ENCODE measurements at regions not wholly inside any gene's neighbourhood (a gene's known extent, or its start where the extent isn't known, plus 50 kb on each side); places are given as distances from the start of the nearest gene placed in this dataset.

GRCh38 chrX:124726292-124726691 is 379.9 kb downstream of the SH2D1A start:
- TF ChIP-seq CTCF (IDR thresholded peaks at IDR 0.05; ENCODE audit: borderline replicate concordance, insufficient read depth, low read depth, low read length) = no peak
- no peak overlapping the region for H3K4me3 ChIP-seq (ENCODE audit: low read depth, low read length)

GRCh38 chrX:124726881-124727280 is 380.5 kb downstream of the SH2D1A start:
- no peak for TF ChIP-seq CTCF (IDR thresholded peaks at IDR 0.05; ENCODE audit: borderline replicate concordance, insufficient read depth, low read depth, low read length)
- no peak overlapping the region for H3K4me3 ChIP-seq (ENCODE audit: low read depth, low read length)

GRCh38 chrX:124736553-124737270 is 390.3 kb downstream of the SH2D1A start:
- TF ChIP-seq CTCF (IDR thresholded peaks at IDR 0.05; ENCODE audit: borderline replicate concordance, insufficient read depth, low read depth, low read length) = no peak
- no peak overlapping the region for H3K4me3 ChIP-seq (ENCODE audit: low read depth, low read length)

- no peak overlapping the region for H3K4me3 ChIP-seq (ENCODE audit: low read depth, low read length)
- no peak for TF ChIP-seq CTCF (IDR thresholded peaks at IDR 0.05; ENCODE audit: borderline replicate concordance, insufficient read depth, low read depth, low read length)
These were observed 391.4 kb downstream of the SH2D1A start for GRCh38 chrX:124737771-124738170.

- H3K4me3 ChIP-seq (ENCODE audit: low read depth, low read length) = no peak overlapping the region
- no peak for TF ChIP-seq CTCF (IDR thresholded peaks at IDR 0.05; ENCODE audit: borderline replicate concordance, insufficient read depth, low read depth, low read length)
These were observed 400.9 kb downstream of the SH2D1A start for GRCh38 chrX:124747295-124747694.

GRCh38 chrX:124764354-124764753 is 418.0 kb downstream of the SH2D1A start:
- no peak for TF ChIP-seq CTCF (IDR thresholded peaks at IDR 0.05; ENCODE audit: borderline replicate concordance, insufficient read depth, low read depth, low read length)
- H3K4me3 ChIP-seq (ENCODE audit: low read depth, low read length) = no peak overlapping the region

- TF ChIP-seq CTCF (IDR thresholded peaks at IDR 0.05; ENCODE audit: borderline replicate concordance, insufficient read depth, low read depth, low read length) = no peak
- no peak overlapping the region for H3K4me3 ChIP-seq (ENCODE audit: low read depth, low read length)
These were observed 422.8 kb downstream of the SH2D1A start for GRCh38 chrX:124769166-124769565.

All from GM12875 (cell line).